Ovary (tissue), 7 donors: ENCODE measurements at regions not wholly inside any gene's neighbourhood (a gene's known extent, or its start where the extent isn't known, plus 50 kb on each side); places are given as distances from the start of the nearest gene placed in this dataset.
"Not testable (repeated sequence)": the region's sequence is repeated elsewhere in the genome, so short reads cannot be mapped to it uniquely, and the experiment has no call there.

ENCODE experiments used
- DNase-seq, 5 donors: peaks; one replicate each; pipeline ENCODE4 v3.0.0-alpha.2; 2019 to 2020
- H3K27ac ChIP-seq, 2 donors: fragments of 200-600 bp; one replicate each; pipeline versions ENCODE4 v1.5.1 to v1.8.0; 2019 to 2022
- H3K27me3 ChIP-seq: fragments of 200-600 bp; one replicate; pipeline ENCODE4 v1.8.0; 2022
- H3K36me3 ChIP-seq: fragments of 200-600 bp; sonication (generic); one replicate; pipeline ENCODE4 v1.5.1; 2019
- H3K4me1 ChIP-seq: one replicate; pipeline ENCODE4 v1.8.1; 2013; ENCODE audit warnings: mild to moderate bottlenecking, moderate library complexity; ENCODE audit not compliant: insufficient read depth
- H3K4me3 ChIP-seq: fragments of 200-600 bp; sonication (generic); one replicate; pipeline ENCODE4 v1.5.1; 2017
- H3K9me3 ChIP-seq, 2 donors: fragments of 200-600 bp in 1 of 2; sonication (generic) in 1 of 2; one replicate each; pipeline versions ENCODE4 v1.5.1 to v1.8.1; 2013 to 2019; ENCODE audit warnings: mild to moderate bottlenecking in 1 of 2, moderate library complexity in 1 of 2
- EP300 ChIP-seq: sonication (generic); formaldehyde crosslinking; IDR thresholded peaks from one replicate; pipeline ENCODE4 v1.6.1; 2017; ENCODE audit warnings: antibody characterized with exemption
- POLR2A ChIP-seq: fragments of 450-650 bp; IDR thresholded peaks from one replicate; pipeline ENCODE4 v1.6.1; 2017; ENCODE audit warnings: antibody characterized with exemption, mild to moderate bottlenecking, moderate library complexity
- WGBS, 3 donors: extraction: QIAGEN DNeasy Blood & Tissue Kit in 1 of 3; methylation state at CpG; one replicate each; pipeline versions ENCODE4 v1.1.5 to v1.1.7; 2013 to 2017; 5-methylcytosine and 5-hydroxymethylcytosine counted together
- intact Hi-C, 4 donors: fragments of 100-400 bp; cut with DNase I; formaldehyde crosslinking; loops; one replicate each; pipeline versions ENCODE4 v1.11.0 to v1.15.1; 2022 to 2023
- TF ChIP-seq, protein P1 (sequence below), 3 donors: fragments of 450-650 bp in 2 of 3; fragments of 200-600 bp in 1 of 3; IDR thresholded peaks; one replicate each; pipeline versions ENCODE4 v1.5.1 to v1.8.0; 2016 to 2022; ENCODE audit warnings: antibody characterized with exemption in 3 of 3, mild to moderate bottlenecking in 1 of 3
- donor health status: DM: no; HTN: no; CAD: no; lungs with moderate emphysema.
- donor health status: DM: no; HTN: no; CAD: no.
- donor health status: Bipolar disorder and iron deficiency.
- donor health status: DM: no; HTN: no; CAD: no.
- donor health status: DM: yes; HTN: yes; CAD: no.

DNA sequence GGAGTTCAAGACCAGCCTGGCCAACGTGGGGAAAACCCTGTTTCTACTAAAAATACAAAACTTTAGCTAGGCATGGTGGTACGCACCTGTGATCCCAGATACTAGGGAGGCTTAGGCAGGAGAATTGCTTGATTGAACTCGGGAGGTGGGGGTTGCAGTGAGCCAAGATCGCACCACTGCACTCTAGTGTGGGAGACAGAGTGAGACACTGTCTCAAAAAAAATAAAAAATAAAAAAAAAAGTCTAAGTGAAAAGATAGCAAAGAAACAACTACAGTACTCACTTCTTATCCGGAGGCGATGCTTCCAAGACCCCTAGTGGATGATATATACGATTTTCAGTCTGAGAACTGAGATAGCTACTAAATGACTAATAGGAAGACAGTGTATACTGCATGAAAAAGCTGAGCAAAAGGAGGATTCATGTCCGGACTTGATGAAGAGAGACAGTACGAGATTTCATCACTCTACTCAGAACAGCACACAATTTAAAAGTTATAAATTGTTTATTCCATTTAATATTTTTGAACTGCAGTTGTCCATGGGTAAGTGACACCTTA lies 138.7 kb upstream of the GOLGA6L6 start:
- H3K36me3 ChIP-seq, H3K9me3 ChIP-seq, H3K4me3 ChIP-seq, H3K4me1 ChIP-seq, H3K27ac ChIP-seq, H3K27me3 ChIP-seq, DNase-seq, intact Hi-C loops: not testable (repeated sequence)
- 69 to 80% methylated on average over 3 to 5 of the region's 9 CpGs; no CpG with 5 or more reads in 1 of the 3 donors for WGBS, 3 donors

- WGBS, 3 donors: 33 to 53% (median 40%) methylated on average over 1 of the region's 1 CpG
- Histone ChIP-seq H3K27me3 (no peaks in the 10 kb centered on the region), H3K9me3 (no peaks in the 10 kb centered on the region), H3K4me3 (no peak overlapping the region), H3K36me3 (no peaks in the 10 kb centered on the region), H3K4me1 (no peaks in the 10 kb centered on the region), H3K27ac (no peak overlapping the region)
- no peak for DNase-seq
- intact Hi-C loops: no loop called here
- TF ChIP-seq, protein P1, sequence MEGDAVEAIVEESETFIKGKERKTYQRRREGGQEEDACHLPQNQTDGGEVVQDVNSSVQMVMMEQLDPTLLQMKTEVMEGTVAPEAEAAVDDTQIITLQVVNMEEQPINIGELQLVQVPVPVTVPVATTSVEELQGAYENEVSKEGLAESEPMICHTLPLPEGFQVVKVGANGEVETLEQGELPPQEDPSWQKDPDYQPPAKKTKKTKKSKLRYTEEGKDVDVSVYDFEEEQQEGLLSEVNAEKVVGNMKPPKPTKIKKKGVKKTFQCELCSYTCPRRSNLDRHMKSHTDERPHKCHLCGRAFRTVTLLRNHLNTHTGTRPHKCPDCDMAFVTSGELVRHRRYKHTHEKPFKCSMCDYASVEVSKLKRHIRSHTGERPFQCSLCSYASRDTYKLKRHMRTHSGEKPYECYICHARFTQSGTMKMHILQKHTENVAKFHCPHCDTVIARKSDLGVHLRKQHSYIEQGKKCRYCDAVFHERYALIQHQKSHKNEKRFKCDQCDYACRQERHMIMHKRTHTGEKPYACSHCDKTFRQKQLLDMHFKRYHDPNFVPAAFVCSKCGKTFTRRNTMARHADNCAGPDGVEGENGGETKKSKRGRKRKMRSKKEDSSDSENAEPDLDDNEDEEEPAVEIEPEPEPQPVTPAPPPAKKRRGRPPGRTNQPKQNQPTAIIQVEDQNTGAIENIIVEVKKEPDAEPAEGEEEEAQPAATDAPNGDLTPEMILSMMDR (IDR thresholded peaks at IDR 0.05): no peak
- no peak for TF ChIP-seq EP300
- TF ChIP-seq POLR2A: no peak
Measured at GRCh38 chr15:20672470-20672869, 130.9 kb upstream of the GOLGA6L6 start.

GRCh38 chr15:20671675-20672074 lies 130.1 kb upstream of the GOLGA6L6 start:
- no peaks in the 10 kb centered on the region for H3K27me3 ChIP-seq
- no peak for DNase-seq
- H3K4me1 ChIP-seq: no peaks in the 10 kb centered on the region
- TF ChIP-seq EP300: no peak
- TF ChIP-seq POLR2A: no peak
- TF ChIP-seq, protein P1 (IDR thresholded peaks at IDR 0.05): no peak
- no peaks in the 10 kb centered on the region for H3K9me3 ChIP-seq
- no peak overlapping the region for H3K27ac ChIP-seq
- intact Hi-C loops: no loop called here
- no peak overlapping the region for H3K4me3 ChIP-seq
- no peaks in the 10 kb centered on the region for H3K36me3 ChIP-seq
- WGBS, 3 donors: 19 to 25% (median 24%) methylated on average over 2 of the region's 2 CpGs

GRCh38 chr15:20666410-20666809 lies 124.8 kb upstream of the GOLGA6L6 start:
- WGBS, 3 donors: 52 to 57% (median 53%) methylated on average over 3 of the region's 3 CpGs
- H3K36me3 ChIP-seq, H3K27me3 ChIP-seq, H3K27ac ChIP-seq, H3K4me3 ChIP-seq, intact Hi-C loops, H3K4me1 ChIP-seq, DNase-seq, H3K9me3 ChIP-seq: not testable (repeated sequence)

DNA sequence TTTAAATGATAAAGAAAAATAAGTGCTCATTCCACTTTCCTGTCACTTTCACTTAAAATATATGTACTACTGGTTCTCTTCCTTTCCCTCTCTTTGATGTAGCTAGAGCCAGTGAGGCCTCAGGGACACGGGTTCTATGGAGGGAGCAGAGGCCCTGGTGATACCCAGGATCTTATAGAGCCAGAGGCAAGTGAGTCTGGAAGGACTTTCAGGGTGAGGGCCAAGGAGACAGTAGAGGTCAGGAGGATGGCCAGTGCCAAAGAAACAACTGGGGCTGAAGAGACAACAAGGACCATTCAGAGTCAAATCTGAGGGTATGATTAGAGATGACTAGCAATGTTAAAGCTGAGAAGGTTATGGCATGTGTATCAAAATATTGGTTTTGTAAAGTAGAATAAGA lies 124.1 kb upstream of the GOLGA6L6 start:
- Histone ChIP-seq H3K27me3 (no peaks in the 10 kb centered on the region), H3K36me3 (no peaks in the 10 kb centered on the region), H3K4me1 (no peaks in the 10 kb centered on the region), H3K27ac (no peak overlapping the region), H3K9me3 (no peaks in the 10 kb centered on the region), H3K4me3 (no peak overlapping the region)
- TF ChIP-seq EP300: no peak
- TF ChIP-seq, protein P1 (IDR thresholded peaks at IDR 0.05): no peak
- TF ChIP-seq POLR2A: no peak
- intact Hi-C loops: no loop called here
- DNase-seq: no peak
- WGBS, 3 donors: 34 to 49% (median 40%) methylated on average over 1 of the region's 1 CpG

DNA sequence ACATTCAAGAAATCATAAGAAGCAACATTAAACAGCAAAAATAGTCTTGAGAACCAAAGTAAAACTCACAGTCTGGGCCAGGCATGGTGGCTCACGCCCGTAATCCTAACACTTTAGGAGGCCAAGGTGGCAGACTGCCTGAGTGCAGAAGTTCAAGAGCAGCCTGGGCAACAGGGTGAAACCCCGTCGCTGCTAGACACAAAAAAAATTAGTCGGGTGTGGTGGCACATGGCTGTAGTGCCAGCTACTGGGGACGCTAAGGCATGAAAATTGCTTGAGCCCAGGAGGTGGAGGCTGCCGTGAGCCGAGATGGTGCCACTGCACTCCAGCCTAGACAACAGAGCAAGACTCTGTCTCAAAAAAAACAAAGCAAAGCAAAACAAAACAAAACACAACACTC lies 117.7 kb upstream of the GOLGA6L6 start:
- Histone ChIP-seq H3K4me3 (no peak overlapping the region), H3K36me3 (no peaks in the 10 kb centered on the region), H3K4me1 (no peaks in the 10 kb centered on the region), H3K27me3 (peaks cover 2% of the 10 kb centered on the region), H3K9me3 (no peaks in the 10 kb centered on the region), H3K27ac (no peak overlapping the region)
- intact Hi-C loops: no loop called here
- TF ChIP-seq, protein P1 (IDR thresholded peaks at IDR 0.05): no peak
- no peak for TF ChIP-seq POLR2A
- no peak for TF ChIP-seq EP300
- 63 to 66% (median 65%) methylated on average over 8 of the region's 8 CpGs for WGBS, 3 donors
- no peak for DNase-seq
